HG02970 (cell line): ENCODE measurements at regions not wholly inside any gene's neighbourhood (a gene's known extent, or its start where the extent isn't known, plus 50 kb on each side); places are given as distances from the start of the nearest gene placed in this dataset.

ENCODE experiments used
- ATAC-seq: cut with Tn5 transposase; IDR thresholded peaks from one replicate; pipeline ENCODE4 v1.9.1; 2021; ENCODE audit warnings: mild to moderate bottlenecking, moderate library complexity, moderate number of reproducible peaks; ENCODE audit not compliant: unreplicated experiment, low FRiP score

- ATAC-seq: no peak
Observed at GRCh38 chr7:46705386-46706255, 784.5 kb upstream of the IGFBP3 start.

GRCh38 chr7:46696741-46697140 lies 775.7 kb upstream of the IGFBP3 start:
- no peak for ATAC-seq

GRCh38 chr7:46695051-46695708 lies 774.1 kb upstream of the IGFBP3 start:
- ATAC-seq: no peak

GRCh38 chr7:46694058-46694457 lies 773.0 kb upstream of the IGFBP3 start:
- no peak for ATAC-seq

- ATAC-seq: no peak
Observed at GRCh38 chr7:46687203-46687602, 766.1 kb upstream of the IGFBP3 start.

- ATAC-seq: no peak
Observed at GRCh38 chr7:46685051-46685450, 764.0 kb upstream of the IGFBP3 start.

- ATAC-seq: no peak
Observed at GRCh38 chr7:46682836-46683624, 762.0 kb upstream of the IGFBP3 start.

GRCh38 chr7:46681865-46682503 lies 760.9 kb upstream of the IGFBP3 start:
- no peak for ATAC-seq

GRCh38 chr7:46680147-46680546 lies 759.1 kb upstream of the IGFBP3 start:
- ATAC-seq: no peak

- no peak for ATAC-seq
Observed at GRCh38 chr7:46679671-46680070, 758.6 kb upstream of the IGFBP3 start.

GRCh38 chr7:46678421-46678820 lies 757.3 kb upstream of the IGFBP3 start:
- no peak for ATAC-seq

GRCh38 chr7:46675456-46675855 lies 754.4 kb upstream of the IGFBP3 start:
- no peak for ATAC-seq

- no peak for ATAC-seq
Observed at GRCh38 chr7:46672861-46673260, 751.8 kb upstream of the IGFBP3 start.

GRCh38 chr7:46671108-46671769 lies 750.2 kb upstream of the IGFBP3 start:
- ATAC-seq: no peak

- no peak for ATAC-seq
Observed at GRCh38 chr7:46669028-46669427, 748.0 kb upstream of the IGFBP3 start.

GRCh38 chr7:46664453-46664852 lies 743.4 kb upstream of the IGFBP3 start:
- no peak for ATAC-seq

- no peak for ATAC-seq
Observed at GRCh38 chr7:46663025-46663424, 742.0 kb upstream of the IGFBP3 start.

- no peak for ATAC-seq
Observed at GRCh38 chr7:46661431-46661830, 740.4 kb upstream of the IGFBP3 start.

- no peak for ATAC-seq
Observed at GRCh38 chr7:46660402-46660980, 739.4 kb upstream of the IGFBP3 start.

- ATAC-seq: no peak
Observed at GRCh38 chr7:46658281-46658680, 737.2 kb upstream of the IGFBP3 start.
